Testis (tissue), 2 donors: ENCODE measurements at regions not wholly inside any gene's neighbourhood (a gene's known extent, or its start where the extent isn't known, plus 50 kb on each side); places are given as distances from the start of the nearest gene placed in this dataset.

ENCODE experiments used
- CTCF ChIP-seq, 3 experiments: fragments of 450-650 bp in 2 of 3; fragments of 200-600 bp in 1 of 3; sonication (generic) in 1 of 3; IDR thresholded peaks; one replicate each; pipeline ENCODE4 v1.5.1; 2016 to 2019; ENCODE audit warnings: antibody characterized with exemption in 3 of 3, mild to moderate bottlenecking in 2 of 3, moderate library complexity in 1 of 3
- POLR2A ChIP-seq: fragments of 450-650 bp; IDR thresholded peaks from one replicate; pipeline ENCODE4 v1.6.1; 2017; ENCODE audit warnings: antibody characterized with exemption, mild to moderate bottlenecking, moderate library complexity

- TF ChIP-seq CTCF (IDR thresholded peaks at IDR 0.05) = no peak
- TF ChIP-seq POLR2A = no peak
These were observed 478.2 kb upstream of the LRRN3 start for GRCh38 chr7:110612680-110613079.
